Retinal pigment epithelial cell (primary cell): ENCODE measurements at regions not wholly inside any gene's neighbourhood (a gene's known extent, or its start where the extent isn't known, plus 50 kb on each side); places are given as distances from the start of the nearest gene placed in this dataset.

ENCODE experiments used
- DNase-seq: peaks from one replicate; pipeline ENCODE4 v3.0.0-alpha.2; 2010; ENCODE audit warnings: low read depth
- H3K4me3 ChIP-seq: 2 replicates; pipeline ENCODE4 v1.5.1; 2011; ENCODE audit warnings: mild to moderate bottlenecking, low read length, control low read depth, moderate library complexity
- CTCF ChIP-seq: conservative IDR thresholded peaks from 2 replicates; pipeline ENCODE4 v1.5.1; 2011; ENCODE audit warnings: low read depth, low read length, control low read depth, inconsistent platforms

GRCh38 chr4:138399081-138399480 is 156.9 kb upstream of the SLC7A11 start:
- DNase-seq, result no peak
- TF ChIP-seq CTCF, result no peak
- no peak overlapping the region for H3K4me3 ChIP-seq

GRCh38 chr4:138398322-138398721 is 156.2 kb upstream of the SLC7A11 start:
- H3K4me3 ChIP-seq, result no peak overlapping the region
- no peak for DNase-seq
- TF ChIP-seq CTCF, result no peak

- no peak for DNase-seq
- TF ChIP-seq CTCF, result no peak
Observed at GRCh38 chr4:138393886-138394610, 151.9 kb upstream of the SLC7A11 start.

GRCh38 chr4:138392751-138393308 is 150.7 kb upstream of the SLC7A11 start:
- TF ChIP-seq CTCF, result no peak
- DNase-seq, result no peak
- no peak overlapping the region for H3K4me3 ChIP-seq

More at GRCh38 chr4:138393886-138394610, 151.9 kb upstream of the SLC7A11 start:
- no peak overlapping the region for H3K4me3 ChIP-seq

GRCh38 chr4:138389976-138390685 is 148.0 kb upstream of the SLC7A11 start:
- no peak for DNase-seq
- H3K4me3 ChIP-seq, result no peak overlapping the region
- TF ChIP-seq CTCF, result no peak

GRCh38 chr4:138374947-138375346 is 132.8 kb upstream of the SLC7A11 start:
- TF ChIP-seq CTCF, result no peak
- DNase-seq, result no peak
- H3K4me3 ChIP-seq, result no peak overlapping the region
